ENCODE measurements at regions not wholly inside any gene's neighbourhood (a gene's known extent, or its start where the extent isn't known, plus 50 kb on each side); places are given as distances from the start of the nearest gene placed in this dataset.

GRCh38 chr1:82867781-82868180 is 1067.0 kb downstream of the ADGRL2 start:
- no peaks in the 10 kb centered on the region for H3K27me3 ChIP-seq (ENCODE audit: low read depth)
- peak; percentile 63 to 86 for ATAC-seq

GRCh38 chr1:82861749-82862148 is 1061.0 kb downstream of the ADGRL2 start:
- Histone ChIP-seq H3K36me3 (no peaks in the 10 kb centered on the region), H3K27me3 (ENCODE audit: low read depth) (no peaks in the 10 kb centered on the region), H3K4me1 (no peaks in the 10 kb centered on the region), H3K4me3 (no peak overlapping the region), H3K9me3 (no peaks in the 10 kb centered on the region), H3K27ac (no peak overlapping the region)
- ATAC-seq (no peak), DNase-seq (no peak)
- intact Hi-C loops (cut with DNase I): no loop called here
- TF ChIP-seq CTCF (IDR thresholded peaks at IDR 0.05): no peak

More at GRCh38 chr1:82867781-82868180, 1067.0 kb downstream of the ADGRL2 start:
- intact Hi-C loops (cut with DNase I): no loop called here
- Histone ChIP-seq H3K27ac (no peak overlapping the region), H3K4me1 (no peaks in the 10 kb centered on the region), H3K4me3 (no peak overlapping the region), H3K9me3 (no peaks in the 10 kb centered on the region), H3K36me3 (no peaks in the 10 kb centered on the region)
- DNase-seq: no peak
- no peak for TF ChIP-seq CTCF (IDR thresholded peaks at IDR 0.05)

GRCh38 chr1:82858031-82858430 is 1057.3 kb downstream of the ADGRL2 start:
- DNase-seq (no peak), ATAC-seq (no peak)
- Histone ChIP-seq H3K9me3 (no peaks in the 10 kb centered on the region), H3K4me1 (no peaks in the 10 kb centered on the region), H3K27ac (no peak overlapping the region), H3K36me3 (no peaks in the 10 kb centered on the region), H3K4me3 (no peak overlapping the region), H3K27me3 (ENCODE audit: low read depth) (no peaks in the 10 kb centered on the region)
- TF ChIP-seq CTCF (IDR thresholded peaks at IDR 0.05): no peak
- intact Hi-C loops (cut with DNase I): no loop called here

- H3K9me3 ChIP-seq: no peaks in the 10 kb centered on the region
- no peak overlapping the region for H3K4me3 ChIP-seq
- no peaks in the 10 kb centered on the region for H3K36me3 ChIP-seq
- H3K27ac ChIP-seq: no peak overlapping the region
- ATAC-seq (no peak), DNase-seq (no peak)
- H3K4me1 ChIP-seq: no peaks in the 10 kb centered on the region
- intact Hi-C loops (cut with DNase I): no loop called here
- TF ChIP-seq CTCF (IDR thresholded peaks at IDR 0.05): no peak
- H3K27me3 ChIP-seq (ENCODE audit: low read depth): no peaks in the 10 kb centered on the region
Measured at GRCh38 chr1:82849460-82849859, 1048.7 kb downstream of the ADGRL2 start.

- TF ChIP-seq CTCF (IDR thresholded peaks at IDR 0.05): no peak
Measured at GRCh38 chr1:82848043-82848442, 1047.3 kb downstream of the ADGRL2 start.

GRCh38 chr1:82845866-82846265 is 1045.1 kb downstream of the ADGRL2 start:
- no peak overlapping the region for H3K4me3 ChIP-seq
- TF ChIP-seq CTCF (IDR thresholded peaks at IDR 0.05): no peak
- no peaks in the 10 kb centered on the region for H3K36me3 ChIP-seq
- H3K27me3 ChIP-seq (ENCODE audit: low read depth): no peaks in the 10 kb centered on the region
- DNase-seq (no peak), ATAC-seq (no peak)
- H3K4me1 ChIP-seq: no peaks in the 10 kb centered on the region
- intact Hi-C loops (cut with DNase I): no loop called here
- no peaks in the 10 kb centered on the region for H3K9me3 ChIP-seq
- no peak overlapping the region for H3K27ac ChIP-seq

More at GRCh38 chr1:82848043-82848442, 1047.3 kb downstream of the ADGRL2 start:
- Histone ChIP-seq H3K27ac (no peak overlapping the region), H3K27me3 (ENCODE audit: low read depth) (no peaks in the 10 kb centered on the region), H3K4me1 (no peaks in the 10 kb centered on the region), H3K9me3 (no peaks in the 10 kb centered on the region), H3K36me3 (no peaks in the 10 kb centered on the region), H3K4me3 (no peak overlapping the region)
- intact Hi-C loops (cut with DNase I): no loop called here
- ATAC-seq (no peak), DNase-seq (no peak)
